Glutamatergic neuron (in vitro differentiated cells): ENCODE measurements at regions not wholly inside any gene's neighbourhood (a gene's known extent, or its start where the extent isn't known, plus 50 kb on each side); places are given as distances from the start of the nearest gene placed in this dataset.

Experiments used
- DNase-seq: peaks from one replicate; pipeline ENCODE4 v3.0.0; 2022
- H3K27ac Mint-ChIP-seq: one replicate; pipeline ENCODE4 v1.8.0; 2020; ENCODE audit warnings: mild to moderate bottlenecking, mixed read lengths, inconsistent platforms; ENCODE audit not compliant: unreplicated experiment
- H3K27me3 Mint-ChIP-seq: one replicate; pipeline ENCODE4 v1.8.0; 2020; ENCODE audit warnings: mild to moderate bottlenecking, moderate library complexity, mixed read lengths, inconsistent platforms; ENCODE audit not compliant: unreplicated experiment
- H3K36me3 Mint-ChIP-seq: one replicate; pipeline ENCODE4 v1.8.0; 2020; ENCODE audit warnings: mild to moderate bottlenecking, mixed read lengths, inconsistent platforms; ENCODE audit not compliant: unreplicated experiment
- H3K4me1 Mint-ChIP-seq: one replicate; pipeline ENCODE4 v1.8.0; 2020; ENCODE audit warnings: mild to moderate bottlenecking, low read depth, mixed read lengths, inconsistent platforms; ENCODE audit not compliant: unreplicated experiment
- H3K4me3 Mint-ChIP-seq: one replicate; pipeline ENCODE4 v1.8.0; 2020; ENCODE audit warnings: mild to moderate bottlenecking, mixed read lengths, inconsistent platforms; ENCODE audit not compliant: unreplicated experiment
- H3K9me3 Mint-ChIP-seq: one replicate; pipeline ENCODE4 v1.8.0; 2020; ENCODE audit warnings: mild to moderate bottlenecking, moderate library complexity, mixed read lengths, inconsistent platforms; ENCODE audit not compliant: unreplicated experiment
- CTCF ChIP-seq: fragments of 200-600 bp; sonication (generic); IDR thresholded peaks from one replicate; pipeline ENCODE4 v1.5.0; 2021; ENCODE audit not compliant: partially characterized antibody, unreplicated experiment

GRCh38 chr5:68418680-68419079 is 203.1 kb downstream of the PIK3R1 start:
- peaks cover 5% of the 10 kb centered on the region for H3K9me3 Mint-ChIP-seq
- no peak for TF ChIP-seq CTCF
- H3K27ac Mint-ChIP-seq = peak overlapping the region; percentile 98
- H3K27me3 Mint-ChIP-seq = peaks cover 11% of the 10 kb centered on the region
- DNase-seq = no peak
- peak overlapping the region; percentile 19 for H3K4me3 Mint-ChIP-seq
- no peaks in the 10 kb centered on the region for H3K36me3 Mint-ChIP-seq
- peaks cover 38% of the 10 kb centered on the region for H3K4me1 Mint-ChIP-seq

- Mint-ChIP-seq H3K27ac (peak overlapping the region; percentile 98), H3K36me3 (no peaks in the 10 kb centered on the region), H3K4me3 (peak overlapping the region; percentile 41)
Measured at GRCh38 chr5:68419081-68419636, 203.6 kb downstream of the PIK3R1 start.

GRCh38 chr5:68419637-68420452 is 204.3 kb downstream of the PIK3R1 start:
- TF ChIP-seq CTCF = no peak
- Mint-ChIP-seq H3K9me3 (peaks cover 5% of the 10 kb centered on the region), H3K4me3 (peak overlapping the region; percentile 58), H3K27ac (peak overlapping the region; percentile 98), H3K36me3 (no peaks in the 10 kb centered on the region), H3K4me1 (peaks cover 38% of the 10 kb centered on the region), H3K27me3 (peaks cover 11% of the 10 kb centered on the region)
- DNase-seq = peak; percentile 69

More at GRCh38 chr5:68419081-68419636, 203.6 kb downstream of the PIK3R1 start:
- no peak for DNase-seq
- TF ChIP-seq CTCF = no peak
- Mint-ChIP-seq H3K9me3 (peaks cover 5% of the 10 kb centered on the region), H3K27me3 (peaks cover 11% of the 10 kb centered on the region), H3K4me1 (peaks cover 38% of the 10 kb centered on the region)

- Mint-ChIP-seq H3K4me3 (peak overlapping the region; percentile 2), H3K27me3 (peaks cover 11% of the 10 kb centered on the region), H3K36me3 (no peaks in the 10 kb centered on the region), H3K4me1 (peaks cover 34% of the 10 kb centered on the region), H3K9me3 (peaks cover 5% of the 10 kb centered on the region), H3K27ac (peak overlapping the region; percentile 98)
- DNase-seq = no peak
- no peak for TF ChIP-seq CTCF
Measured at GRCh38 chr5:68420476-68421344, 205.2 kb downstream of the PIK3R1 start.
